Kidney (tissue), 13 donors: ENCODE measurements at regions not wholly inside any gene's neighbourhood (a gene's known extent, or its start where the extent isn't known, plus 50 kb on each side); places are given as distances from the start of the nearest gene placed in this dataset.

ENCODE experiments used
- DNase-seq, 5 donors: peaks; one replicate each; pipeline ENCODE4 v3.0.0-alpha.2; 2013 to 2020
- FAIRE-seq: peaks from 2 replicates; lab custom pipeline; 2012; peaks lifted over from hg19 to GRCh38; lab: Jason Lieb, UNC
- H3K27ac ChIP-seq, 2 donors: one replicate each; pipeline ENCODE4 v1.7.0; 2013; ENCODE audit warnings: low read depth in 2 of 2, low read length in 2 of 2, inconsistent platforms in 1 of 2
- H3K27me3 ChIP-seq: one replicate; pipeline ENCODE4 v1.7.1; 2013; ENCODE audit warnings: low read length, inconsistent platforms; ENCODE audit not compliant: control insufficient read depth, insufficient read depth
- H3K36me3 ChIP-seq, 3 donors: one replicate each; pipeline versions ENCODE4 v1.7.0 to v1.7.1; 2013; ENCODE audit warnings: low read length in 3 of 3, control low read depth in 1 of 3, inconsistent platforms in 1 of 3; ENCODE audit not compliant: insufficient read depth in 3 of 3, control insufficient read depth in 2 of 3
- H3K4me1 ChIP-seq, 3 donors: one replicate each; pipeline versions ENCODE4 v1.7.0 to v1.7.1; 2013; ENCODE audit warnings: low read length in 3 of 3, inconsistent platforms in 1 of 3, low read depth in 1 of 3; ENCODE audit not compliant: control insufficient read depth in 2 of 3, insufficient read depth in 2 of 3
- H3K4me3 ChIP-seq, 3 donors: one replicate each; pipeline versions ENCODE4 v1.7.0 to v1.8.1; 2013; ENCODE audit warnings: low read length in 3 of 3, control low read depth in 1 of 3, inconsistent platforms in 1 of 3
- H3K9ac ChIP-seq, 3 donors: one replicate each; pipeline versions ENCODE4 v1.7.0 to v1.7.1; 2013; ENCODE audit warnings: low read length in 3 of 3, control low read depth in 1 of 3, inconsistent platforms in 1 of 3
- H3K9me3 ChIP-seq, 3 donors: one replicate each; pipeline versions ENCODE4 v1.7.0 to v1.7.1; 2013; ENCODE audit warnings: low read length in 3 of 3, control low read depth in 1 of 3, inconsistent platforms in 1 of 3; ENCODE audit not compliant: control insufficient read depth in 2 of 3, insufficient read depth in 1 of 3
- CTCF ChIP-seq: IDR thresholded peaks from 3 replicates; pipeline ENCODE4 v1.5.1; 2012; ENCODE audit warnings: mild to moderate bottlenecking, moderate library complexity, borderline replicate concordance; ENCODE audit not compliant: insufficient read depth; ENCODE audit errors: extremely low read depth
- intact Hi-C: fragments of 100-400 bp; cut with DNase I; formaldehyde crosslinking; loops from one replicate; pipeline ENCODE4 v1.11.1; 2022
- donor health status: control.
- donor health status: control.
- donor health status: control.
- donor health status: control.
- donor health status: control.
- donor health status: DM: yes; HTN: yes; CAD: no.
- donor health status: Normal renal cell carcinoma (clear cell type).

GRCh38 chr9:12921621-12922020, 146.8 kb downstream of the LURAP1L start:
- Histone ChIP-seq H3K4me1 (no peaks in the 10 kb centered on the region), H3K9ac (no peak overlapping the region), H3K36me3 (no peaks in the 10 kb centered on the region), H3K27ac (no peak overlapping the region), H3K4me3 (no peak overlapping the region), H3K27me3 (no peaks in the 10 kb centered on the region), H3K9me3 (no peaks in the 10 kb centered on the region)
- DNase-seq: no peak
- intact Hi-C loops: no loop called here
- TF ChIP-seq CTCF: no peak
- FAIRE-seq: no peak

- Histone ChIP-seq H3K9ac (no peak overlapping the region), H3K36me3 (no peaks in the 10 kb centered on the region), H3K4me1 (no peaks in the 10 kb centered on the region), H3K9me3 (no peaks in the 10 kb centered on the region), H3K4me3 (no peak overlapping the region), H3K27me3 (no peaks in the 10 kb centered on the region), H3K27ac (no peak overlapping the region)
- FAIRE-seq (no peak), DNase-seq (no peak)
- TF ChIP-seq CTCF: no peak
- intact Hi-C loops: no loop called here
These were observed 147.5 kb downstream of the LURAP1L start for GRCh38 chr9:12922224-12922866.

GRCh38 chr9:12923468-12924009, 148.7 kb downstream of the LURAP1L start:
- Histone ChIP-seq H3K36me3 (no peaks in the 10 kb centered on the region), H3K9ac (no peak overlapping the region), H3K27ac (no peak overlapping the region), H3K27me3 (no peaks in the 10 kb centered on the region), H3K4me3 (no peak overlapping the region), H3K4me1 (no peaks in the 10 kb centered on the region), H3K9me3 (no peaks in the 10 kb centered on the region)
- intact Hi-C loops: no loop called here
- DNase-seq (peak in 2 of 5 donors; percentile 27 to 37), FAIRE-seq (no peak)
- TF ChIP-seq CTCF: no peak
